Ecto neural progenitor cell (in vitro differentiated cells): ENCODE measurements at regions not wholly inside any gene's neighbourhood (a gene's known extent, or its start where the extent isn't known, plus 50 kb on each side); places are given as distances from the start of the nearest gene placed in this dataset.

Source experiments
- DNase-seq: peaks from one replicate; pipeline ENCODE4 v3.0.0-alpha.2; 2018; ENCODE audit warnings: low spot score

DNA sequence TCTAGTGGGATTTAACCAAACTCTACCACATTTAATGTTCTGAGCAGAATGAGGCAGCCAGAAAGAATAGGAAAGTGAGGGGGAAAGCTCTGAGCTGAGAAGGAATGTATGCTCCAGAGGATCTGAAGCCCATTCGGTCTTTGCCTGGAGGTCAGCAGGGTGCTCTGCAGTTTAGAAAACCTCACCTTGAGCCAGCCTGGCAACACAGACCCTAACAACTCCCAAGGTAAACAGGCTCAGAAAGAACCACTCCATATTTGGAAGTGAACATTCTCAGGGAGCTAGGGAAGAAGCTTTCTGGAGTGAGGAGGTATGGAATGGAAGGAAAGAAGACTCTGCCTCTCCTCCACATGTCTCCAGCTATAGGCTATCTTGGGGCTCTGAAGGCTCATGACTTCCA is 398.8 kb downstream of the SEC16B start:
- no peak for DNase-seq

DNA sequence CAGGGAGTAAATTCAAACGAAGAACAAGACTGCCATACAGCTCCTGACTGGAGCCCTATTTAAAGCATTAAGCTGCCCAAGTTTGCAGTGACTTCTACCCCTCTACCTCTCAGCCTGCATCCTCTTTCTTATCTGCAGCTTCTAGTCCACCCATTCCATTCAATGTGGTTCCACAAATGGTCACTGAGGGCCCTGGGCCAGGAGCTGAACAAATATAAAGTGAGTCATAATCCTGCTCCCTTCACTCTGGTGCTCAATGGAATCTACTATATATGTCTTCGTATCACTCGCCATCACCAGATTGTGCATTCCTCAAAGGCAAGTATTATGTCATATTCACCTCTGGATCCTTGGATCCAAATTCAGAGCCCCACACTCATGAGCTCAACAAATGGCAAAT is 398.7 kb downstream of the BRINP2 start:
- DNase-seq: no peak

DNA sequence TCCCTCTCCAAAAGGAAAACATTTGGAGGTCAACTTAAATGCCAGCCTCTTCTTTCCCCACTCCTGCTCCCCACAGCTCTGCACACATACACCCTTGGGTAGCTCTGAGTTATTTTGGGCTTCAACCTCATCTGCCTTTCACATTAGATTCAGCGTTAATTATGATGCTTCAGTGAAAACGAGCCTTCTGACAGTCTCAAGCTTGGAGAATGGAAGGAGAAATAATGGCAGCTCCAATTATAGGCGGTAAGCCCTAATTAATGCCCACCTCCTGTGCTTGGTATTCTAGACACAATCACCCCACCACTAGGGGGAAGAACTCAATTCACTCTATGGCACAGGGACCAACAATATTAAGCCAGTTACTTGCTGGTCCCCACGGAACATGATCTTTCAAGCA is 397.9 kb downstream of the BRINP2 start:
- DNase-seq: no peak

DNA sequence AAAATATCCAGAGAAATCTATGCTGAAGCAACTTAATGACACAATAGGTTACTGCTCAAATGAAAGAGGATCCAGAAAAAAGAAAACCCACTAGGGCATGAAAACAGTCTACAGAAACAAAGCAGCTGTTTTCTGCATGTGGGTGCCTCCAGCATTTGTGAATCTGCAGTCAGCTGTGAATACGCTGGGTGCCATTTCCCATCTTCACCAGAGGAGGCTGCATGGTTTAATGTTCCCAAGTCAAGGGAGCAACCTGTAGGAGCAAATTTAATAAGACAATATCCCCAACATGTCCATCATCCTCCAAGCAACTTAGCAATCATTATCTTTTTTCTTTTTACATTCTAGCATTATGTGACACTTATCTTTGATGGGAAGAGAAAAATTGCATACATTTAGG is 396.6 kb downstream of the BRINP2 start:
- DNase-seq: no peak

DNA sequence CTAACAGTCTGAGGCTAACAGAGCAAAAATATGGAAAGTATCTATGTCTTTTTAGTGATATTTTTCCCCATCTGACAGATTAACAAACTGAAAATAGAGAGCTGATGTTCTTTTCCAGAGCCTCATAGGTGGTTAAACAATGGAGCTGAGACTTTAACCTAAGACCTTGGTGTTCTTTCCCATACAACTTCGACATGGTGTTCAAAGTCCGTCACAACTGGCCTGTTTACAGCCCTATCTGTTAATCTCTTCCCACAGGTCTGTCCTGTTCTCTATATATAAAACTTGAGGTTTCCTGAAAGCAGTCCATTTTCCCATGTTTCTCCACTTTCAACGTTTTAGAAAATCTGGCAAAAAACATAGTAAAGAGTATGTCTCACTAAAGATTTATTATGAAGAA is 395.7 kb downstream of the BRINP2 start:
- no peak for DNase-seq

DNA sequence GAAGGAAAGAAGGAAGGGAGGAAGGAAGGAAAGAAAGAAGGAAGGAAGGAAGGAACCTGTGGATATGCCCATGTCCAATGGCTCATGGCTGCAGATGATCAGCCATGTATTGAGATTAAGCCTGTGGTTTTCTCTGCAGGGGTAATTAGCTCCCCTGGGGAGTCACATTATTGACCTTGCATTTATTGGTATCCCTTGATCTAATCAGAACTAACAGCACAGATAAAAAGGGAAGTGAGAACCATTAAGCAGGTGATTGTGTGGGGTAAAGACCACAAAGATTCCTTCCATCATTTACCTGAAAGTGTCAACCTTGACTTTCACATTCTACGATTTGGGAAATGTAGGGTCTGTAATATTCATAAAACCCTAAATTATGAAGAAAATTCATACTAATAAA is 390.7 kb downstream of the BRINP2 start:
- DNase-seq: no peak

DNA sequence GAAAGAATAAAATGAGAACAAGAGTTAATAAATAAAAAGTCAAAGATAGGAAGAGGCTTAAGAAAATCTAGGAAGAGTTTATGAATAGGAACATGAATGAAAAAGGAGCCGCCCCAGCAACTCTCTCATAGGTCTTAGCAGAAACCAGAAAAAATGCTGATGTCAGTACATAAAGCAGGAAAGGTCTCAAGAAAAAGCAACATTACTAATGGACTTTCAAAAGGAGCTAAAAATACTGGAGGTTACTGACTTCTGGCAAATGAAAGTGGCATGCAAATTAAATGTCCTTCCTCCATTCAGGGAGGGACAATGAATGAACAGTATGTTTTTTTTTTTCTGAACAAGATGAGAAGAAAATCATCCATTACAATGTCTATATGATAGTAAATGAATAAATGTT is 387.6 kb downstream of the BRINP2 start:
- no peak for DNase-seq

DNA sequence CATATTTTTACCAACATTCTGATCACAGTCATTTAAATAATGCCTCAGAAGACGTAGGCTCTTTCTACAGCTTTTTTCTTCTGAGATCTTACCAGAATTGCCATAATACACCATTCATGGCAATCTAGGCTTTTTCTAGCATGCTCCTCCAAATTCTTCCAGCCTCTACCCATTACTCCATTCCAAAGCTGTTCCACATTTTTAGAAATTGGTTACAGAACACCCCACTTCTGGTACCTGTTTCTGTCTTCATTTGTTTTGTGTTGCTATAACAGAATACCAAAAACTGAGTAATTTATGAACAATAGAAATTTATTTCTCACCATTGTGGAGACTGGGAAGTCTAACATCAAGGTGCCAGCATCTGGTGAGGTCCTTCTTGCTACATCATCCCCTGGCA is 385.4 kb downstream of the BRINP2 start:
- no peak for DNase-seq

DNA sequence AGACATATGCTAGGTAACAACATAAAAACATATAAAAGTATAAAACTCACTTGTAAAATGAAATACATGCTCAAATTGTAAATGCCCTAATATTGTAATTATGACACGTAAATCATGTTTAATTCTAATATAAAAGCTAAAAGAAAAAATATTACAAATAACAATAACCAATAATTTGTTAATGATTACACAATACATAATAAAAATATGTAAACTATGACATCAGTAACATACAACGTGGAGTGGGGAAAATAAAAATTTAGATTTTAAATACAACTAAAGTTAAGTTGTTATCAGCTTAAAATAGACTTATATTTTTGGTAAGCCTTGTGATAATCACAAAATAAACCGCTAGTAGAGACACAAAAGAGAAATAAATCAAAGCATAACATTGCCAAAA is 376.4 kb downstream of the BRINP2 start:
- no peak for DNase-seq

DNA sequence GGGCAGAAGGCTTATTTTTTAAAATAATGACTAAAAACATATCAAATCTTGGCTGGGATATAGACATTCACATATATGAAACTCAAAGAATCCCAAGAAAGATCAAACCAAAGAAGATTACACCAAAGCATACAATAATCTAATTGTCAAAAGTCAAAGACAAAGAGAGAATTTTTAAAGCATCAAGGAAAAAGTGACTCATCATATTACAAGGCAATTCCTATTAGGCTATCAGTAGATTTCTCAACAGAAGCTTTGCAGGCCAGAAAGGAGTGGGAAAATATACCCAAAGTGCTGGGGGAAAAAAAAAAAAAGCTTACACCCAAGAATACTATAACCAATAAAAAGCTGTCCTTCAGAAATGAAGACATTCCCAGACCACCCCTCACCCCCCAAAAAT is 375.6 kb downstream of the BRINP2 start:
- DNase-seq: no peak

DNA sequence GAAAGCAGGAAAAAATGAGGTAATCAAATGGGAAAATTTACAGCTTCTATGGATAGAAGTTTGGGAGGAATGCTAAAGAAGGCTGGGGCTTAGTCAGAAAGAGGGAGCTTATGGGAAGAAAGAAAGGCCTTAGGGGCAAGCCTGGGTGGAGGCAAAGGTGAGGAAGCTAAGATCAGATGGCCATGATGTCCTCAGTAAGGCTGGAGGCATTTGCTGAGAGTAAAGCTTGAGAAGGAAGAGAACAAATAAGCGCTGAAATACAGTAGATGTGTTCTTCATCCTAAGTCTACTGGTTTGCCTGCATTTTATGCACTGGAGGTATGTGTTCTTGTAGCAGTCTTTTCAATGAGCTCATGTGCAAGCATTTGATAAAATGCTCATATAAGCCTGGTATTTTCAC is 355.4 kb downstream of the BRINP2 start:
- no peak for DNase-seq

DNA sequence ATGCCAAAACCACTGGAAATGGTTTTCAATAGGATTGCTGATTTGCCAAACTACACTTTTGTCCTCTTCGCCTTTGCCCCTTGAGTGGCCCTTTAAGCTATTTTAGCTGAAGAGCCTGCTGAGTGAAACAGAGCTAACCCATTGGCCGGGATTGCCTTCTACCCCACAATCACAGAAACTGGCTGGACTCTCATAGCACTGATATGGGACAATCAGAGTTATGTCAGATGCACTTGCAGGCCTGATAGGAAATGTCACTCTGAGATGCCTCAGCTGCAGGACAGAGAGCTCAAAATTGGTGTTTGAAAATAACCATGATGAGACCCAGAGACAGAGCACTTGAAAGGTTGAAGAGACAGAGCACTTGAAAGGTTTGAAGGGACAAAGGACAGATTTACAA is 354.4 kb downstream of the BRINP2 start:
- no peak for DNase-seq

DNA sequence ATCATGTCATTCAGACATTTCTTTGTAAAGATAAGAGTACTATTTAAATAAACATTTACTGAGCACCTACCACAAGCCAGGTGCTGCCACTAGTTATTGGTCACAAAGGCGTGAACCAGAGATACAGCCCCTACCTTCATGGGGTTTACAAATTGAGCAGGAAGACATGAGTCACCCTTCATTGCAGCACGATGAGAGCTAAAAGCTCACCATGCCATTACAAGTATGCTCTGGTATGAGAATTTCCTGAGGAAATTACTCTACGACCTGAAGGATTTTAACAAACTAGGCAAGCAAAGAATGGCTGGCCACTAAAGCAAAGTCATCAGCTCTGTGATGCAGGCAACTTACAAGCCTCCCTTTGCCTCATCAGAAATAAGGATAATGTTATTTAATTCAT is 346.8 kb downstream of the BRINP2 start:
- no peak for DNase-seq

DNA sequence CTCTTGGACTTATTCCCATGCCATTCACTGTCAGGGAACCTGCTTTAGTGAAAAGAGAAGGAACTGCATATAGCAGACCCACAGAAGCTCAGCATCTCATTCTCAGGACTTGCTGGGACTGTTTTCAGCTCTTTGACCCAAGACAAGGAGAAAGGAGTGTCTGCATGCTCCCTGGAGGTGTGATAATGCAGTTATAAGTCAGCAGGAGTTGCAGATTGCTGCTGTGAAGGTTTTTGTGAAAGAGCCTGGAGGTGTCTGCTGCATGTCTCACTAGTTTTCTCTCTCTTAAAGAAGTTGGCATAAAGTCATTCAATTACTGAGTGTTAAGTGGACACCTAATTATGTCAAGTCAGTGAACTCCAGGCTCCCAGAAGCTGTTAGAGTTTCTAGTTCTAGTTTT is 343.4 kb downstream of the BRINP2 start:
- no peak for DNase-seq

DNA sequence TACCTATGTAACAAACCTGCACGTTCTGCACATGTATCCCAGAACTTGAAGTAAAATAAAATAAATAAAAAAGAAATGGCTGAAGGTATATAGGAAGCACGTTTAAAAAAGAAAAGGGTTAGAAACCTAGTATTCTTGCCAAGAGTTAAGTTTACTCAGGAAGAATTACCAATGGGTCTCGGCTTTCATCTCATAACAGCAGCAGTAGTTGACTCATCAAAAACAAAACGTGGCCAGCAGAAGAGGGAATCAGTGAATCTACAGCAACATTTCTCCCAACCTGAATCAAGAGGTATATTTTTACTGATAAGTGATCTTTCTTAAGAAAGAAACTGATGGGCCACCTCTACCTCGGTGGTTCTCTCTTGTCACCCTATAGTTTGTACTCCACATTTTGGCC is 340.3 kb downstream of the BRINP2 start:
- no peak for DNase-seq

DNA sequence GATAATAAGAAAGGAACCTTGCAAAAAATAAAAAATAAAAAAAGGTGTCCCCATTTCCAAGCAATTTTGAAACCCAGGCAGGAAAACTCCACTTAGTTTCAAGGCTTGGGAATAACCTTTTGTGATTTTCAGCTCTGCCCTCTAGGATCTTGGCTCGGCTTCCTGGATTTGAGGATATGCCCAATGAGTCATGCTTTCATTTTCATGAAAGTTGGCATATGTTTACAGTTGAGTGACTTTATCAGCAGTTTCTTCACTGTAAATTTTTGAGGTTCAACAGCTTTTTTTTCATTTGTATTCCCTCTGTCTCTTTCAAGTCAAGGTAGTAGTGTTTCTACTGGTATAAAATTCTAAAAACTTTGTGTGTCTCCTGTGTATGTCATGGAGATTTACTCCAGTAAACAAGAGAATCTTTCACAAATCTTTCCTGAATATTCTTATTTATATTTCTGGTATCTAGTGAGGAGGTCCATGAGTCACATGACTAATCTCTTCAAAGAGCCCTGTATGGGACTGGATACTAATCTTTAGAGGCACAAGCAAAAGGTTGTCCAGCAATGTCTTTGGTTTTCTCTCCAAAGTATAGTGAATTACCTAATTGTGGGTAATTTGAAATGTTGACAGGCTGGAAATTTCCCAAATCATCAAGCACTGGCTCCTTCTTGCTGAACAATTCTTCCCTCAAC is 335.3 kb downstream of the BRINP2 start:
- no peak for DNase-seq

DNA sequence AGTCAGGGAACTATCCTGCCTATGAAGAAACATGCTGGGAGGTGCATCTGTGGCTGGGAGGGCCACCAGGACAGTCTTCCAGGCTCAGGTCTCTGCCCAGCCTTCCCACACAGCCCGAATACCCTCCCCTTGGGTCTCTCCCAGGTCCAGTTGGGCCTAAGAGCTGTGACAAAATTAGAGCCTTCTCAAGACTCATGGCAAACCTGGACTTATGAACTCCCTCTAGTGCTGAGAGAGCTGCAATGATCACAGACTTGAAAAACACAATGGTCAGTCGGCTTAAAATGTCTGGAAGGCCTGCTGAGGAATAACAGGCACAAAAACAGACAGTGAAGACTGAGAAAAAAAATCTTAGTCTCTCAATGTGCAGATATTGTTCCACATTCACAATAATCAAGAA is 325.1 kb downstream of the BRINP2 start:
- no peak for DNase-seq

DNA sequence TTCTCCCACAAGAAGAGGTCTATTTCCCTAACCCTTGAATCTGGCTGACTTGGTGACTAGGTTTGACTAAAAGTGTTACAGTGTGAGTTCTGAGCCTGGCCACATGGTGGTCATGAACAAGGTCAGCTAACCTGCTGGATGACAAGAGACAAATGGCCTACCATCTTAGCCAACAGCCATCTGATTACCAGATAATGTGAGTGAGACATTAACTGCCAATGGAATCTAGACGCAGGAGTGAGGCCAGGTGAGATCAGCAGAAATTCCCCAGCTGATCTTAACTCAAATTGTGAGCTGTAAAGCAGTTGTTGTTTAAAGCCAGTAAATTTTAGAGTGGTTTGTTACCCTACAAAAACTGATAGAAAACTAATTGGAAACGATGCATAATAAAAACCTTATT is 320.0 kb downstream of the BRINP2 start:
- DNase-seq: no peak

DNA sequence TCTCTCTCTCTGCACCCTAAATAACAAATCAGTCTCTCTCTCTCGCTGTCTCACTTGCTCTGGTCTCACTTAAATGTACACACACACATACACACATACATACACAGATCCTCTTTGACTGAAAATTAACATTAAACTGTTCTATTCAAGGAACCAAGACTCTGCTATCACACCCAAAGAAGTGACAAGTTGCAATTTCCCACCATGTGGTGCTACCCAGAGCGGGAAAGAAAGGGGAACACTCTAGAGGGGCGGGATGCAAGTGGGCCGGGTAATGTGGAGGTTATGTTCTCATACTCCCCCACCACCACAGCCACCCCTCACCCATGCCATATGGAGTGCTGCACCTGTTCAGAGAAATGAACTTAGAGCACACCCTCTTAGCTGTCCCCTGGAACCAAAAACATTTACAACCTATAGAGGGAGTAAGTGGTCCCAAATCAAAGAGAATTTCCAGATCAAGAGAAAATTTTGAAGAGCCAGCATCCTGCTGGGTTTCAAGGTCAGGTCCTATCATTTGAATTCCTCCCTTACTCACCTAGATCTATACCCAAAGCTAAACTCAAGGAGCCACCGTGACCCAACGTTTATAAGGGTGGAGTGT is 319.4 kb downstream of the BRINP2 start:
- DNase-seq: no peak

DNA sequence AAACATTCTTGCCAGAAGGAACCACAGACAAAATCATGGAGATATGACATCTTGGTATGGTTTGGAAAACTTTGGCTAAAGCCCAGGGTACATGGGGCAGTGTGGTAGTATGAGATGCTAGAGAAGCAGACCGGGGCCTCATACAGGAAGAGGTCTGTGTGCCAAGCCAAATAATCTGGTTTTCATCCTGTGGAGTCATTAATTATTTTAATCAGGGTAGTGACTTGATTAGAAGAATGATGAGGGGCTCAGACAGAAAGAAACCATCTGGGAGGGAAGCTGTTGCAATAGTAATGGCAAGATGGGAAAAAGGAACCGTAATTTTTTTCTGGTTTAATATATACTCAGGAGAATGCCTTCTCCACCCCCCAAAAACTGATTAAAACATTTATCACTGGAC is 318.0 kb downstream of the BRINP2 start:
- no peak for DNase-seq

DNA sequence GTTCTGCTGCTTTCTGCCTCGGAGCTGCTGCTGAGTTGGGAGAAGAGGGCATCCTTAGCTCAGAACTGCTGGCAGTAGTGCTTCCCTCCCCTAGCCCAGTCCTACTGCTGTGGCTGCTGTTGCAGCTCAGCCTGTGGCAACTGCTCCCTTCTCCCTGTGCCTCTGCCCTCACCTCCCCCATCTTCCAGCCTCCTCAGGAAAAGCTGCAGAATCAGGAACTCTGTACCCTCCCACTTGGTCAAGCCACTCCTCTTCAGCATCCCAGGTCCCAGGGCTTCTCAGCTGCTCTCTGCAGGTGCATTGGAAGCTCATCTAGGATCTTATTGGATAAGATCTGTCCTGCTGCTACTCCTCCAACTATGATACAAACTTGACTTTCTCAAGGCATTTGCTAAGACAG is 316.7 kb downstream of the BRINP2 start:
- no peak for DNase-seq

DNA sequence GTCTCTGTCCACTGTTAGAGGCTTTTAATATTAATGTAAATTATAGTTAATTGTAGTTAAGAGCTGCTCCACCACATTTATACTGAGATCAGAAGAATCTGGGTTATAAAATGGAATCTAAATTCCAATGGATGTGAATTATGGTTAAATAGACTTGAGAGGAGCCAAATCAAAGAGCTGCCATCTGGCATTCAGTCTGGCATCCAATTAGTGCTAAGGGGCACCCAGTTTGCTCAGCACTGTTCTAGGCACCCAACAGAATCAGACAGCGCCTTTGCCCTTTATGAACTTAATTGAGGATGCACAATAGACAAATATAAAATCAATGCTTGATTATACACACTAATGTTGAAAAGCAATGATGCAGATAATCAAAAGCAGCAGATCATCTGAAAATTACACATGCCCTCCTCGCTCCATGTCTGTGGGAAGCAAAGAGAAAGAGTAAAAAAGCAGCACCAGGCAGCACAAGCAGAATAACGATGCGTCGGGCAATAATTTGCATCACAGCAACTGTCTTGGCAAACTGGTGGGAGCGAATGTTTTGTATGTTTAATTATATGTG is 310.1 kb downstream of the BRINP2 start:
- no peak for DNase-seq

DNA sequence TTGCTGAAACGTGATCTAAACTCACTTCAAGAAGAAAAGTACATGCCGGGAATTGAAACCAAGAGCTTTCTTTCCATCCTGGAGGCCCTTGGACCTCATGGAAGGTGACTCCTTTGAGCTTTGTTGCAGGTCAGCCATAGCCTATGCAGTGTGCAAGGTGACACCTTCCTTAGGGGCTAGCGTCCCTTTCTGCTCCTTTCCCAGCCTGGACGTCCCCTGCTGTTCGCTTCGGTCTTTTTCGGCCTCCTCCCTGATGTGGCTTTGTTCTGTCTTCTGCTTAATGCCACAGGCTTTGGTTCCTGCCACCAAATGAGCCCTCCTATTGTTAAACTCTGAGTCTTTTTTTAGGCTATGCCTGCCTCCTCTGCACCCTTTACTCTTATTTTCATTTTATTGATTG is 308.8 kb downstream of the BRINP2 start:
- no peak for DNase-seq

DNA sequence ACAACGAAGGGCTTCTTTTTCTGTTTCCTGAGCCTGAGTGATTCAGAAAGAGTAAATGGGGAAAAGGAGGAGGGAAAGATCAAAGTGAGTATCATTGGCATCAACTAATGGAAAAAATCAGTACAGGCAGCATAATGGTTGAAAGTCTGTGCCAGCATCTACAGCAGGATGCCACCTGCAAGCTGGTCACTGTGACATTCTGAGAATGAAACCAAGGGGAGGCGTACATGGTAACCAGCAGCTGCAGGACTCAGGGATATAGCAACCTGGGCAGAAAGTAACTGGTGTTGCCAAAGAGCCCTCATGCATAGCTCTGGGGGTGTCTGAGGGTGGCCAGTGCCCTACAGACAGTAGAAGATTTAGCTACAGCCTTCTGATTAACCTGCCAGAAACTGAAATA is 305.9 kb downstream of the BRINP2 start:
- DNase-seq: no peak
